ENCODE measurements at regions not wholly inside any gene's neighbourhood (a gene's known extent, or its start where the extent isn't known, plus 50 kb on each side); places are given as distances from the start of the nearest gene placed in this dataset.

- POLR2A ChIA-PET = no interaction called here
- no peak for TF ChIP-seq L3MBTL2 (conservative IDR thresholded peaks at IDR 0.05)
- TF ChIP-seq LEF1 (IDR thresholded peaks at IDR 0.05; ENCODE audit: borderline replicate concordance) = no peak
- TF ChIP-seq NFRKB (IDR thresholded peaks at IDR 0.05) = no peak
- no peak for TF ChIP-seq ZNF384 (IDR thresholded peaks at IDR 0.05)
- no peak for TF ChIP-seq BHLHE40 (IDR thresholded peaks at IDR 0.05; ENCODE audit: borderline replicate concordance)
- TF ChIP-seq ARNT (IDR thresholded peaks at IDR 0.05) = no peak
- no peak for TF ChIP-seq TARDBP (IDR thresholded peaks at IDR 0.05)
- no peak for TF ChIP-seq ELF4 (IDR thresholded peaks at IDR 0.05)
- no peak for TF ChIP-seq FOXM1 (IDR thresholded peaks at IDR 0.05; ENCODE audit: borderline replicate concordance)
- DNase-seq (ENCODE audit: extremely low spot score) = no peak
- CTCF ChIA-PET = interaction anchor here (0.6 to 1.1 kb wide), 2 partner anchors 976 to 1047 kb away, joined by 3 read pairs; no protein-coding TSS in a partner anchor
Measured at GRCh38 chr9:115596021-115596745, 478.2 kb upstream of the TNC start.

DNA sequence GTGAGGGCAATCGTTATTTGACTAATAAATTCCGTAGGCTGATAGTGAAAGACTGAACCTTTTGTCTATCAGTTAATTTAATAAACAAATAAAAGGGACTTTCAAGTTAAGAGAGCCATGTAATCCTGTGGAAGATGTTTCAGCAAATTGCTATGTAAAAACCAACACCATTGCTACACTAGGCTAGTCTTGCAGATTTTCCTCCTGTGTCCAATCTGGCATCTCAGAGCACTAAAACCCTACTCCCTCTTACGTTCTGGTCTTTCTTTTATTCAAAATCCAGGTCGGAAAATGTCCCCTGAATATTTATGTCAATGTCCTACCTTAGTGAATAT, 478.8 kb upstream of the TNC start:
- TF ChIP-seq L3MBTL2 (conservative IDR thresholded peaks at IDR 0.05) (no peak), ARNT (IDR thresholded peaks at IDR 0.05) (no peak), SP1 (IDR thresholded peaks at IDR 0.05) (no peak), TARDBP (IDR thresholded peaks at IDR 0.05) (no peak), ELF4 (IDR thresholded peaks at IDR 0.05) (no peak), HDGF (IDR thresholded peaks at IDR 0.05; ENCODE audit: borderline replicate concordance) (no peak), ZNF384 (IDR thresholded peaks at IDR 0.05) (no peak), NFRKB (IDR thresholded peaks at IDR 0.05) (no peak), BHLHE40 (IDR thresholded peaks at IDR 0.05; ENCODE audit: borderline replicate concordance) (no peak), SUZ12 (IDR thresholded peaks at IDR 0.05) (no peak), FOXM1 (IDR thresholded peaks at IDR 0.05; ENCODE audit: borderline replicate concordance) (no peak), FOXK2 (IDR thresholded peaks at IDR 0.05) (no peak), FOXA1 (IDR thresholded peaks at IDR 0.05) (no peak), CTBP1 (IDR thresholded peaks at IDR 0.05; ENCODE audit: borderline replicate concordance) (no peak), LEF1 (IDR thresholded peaks at IDR 0.05; ENCODE audit: borderline replicate concordance) (no peak)
- TF ChIP-seq, protein P1, sequence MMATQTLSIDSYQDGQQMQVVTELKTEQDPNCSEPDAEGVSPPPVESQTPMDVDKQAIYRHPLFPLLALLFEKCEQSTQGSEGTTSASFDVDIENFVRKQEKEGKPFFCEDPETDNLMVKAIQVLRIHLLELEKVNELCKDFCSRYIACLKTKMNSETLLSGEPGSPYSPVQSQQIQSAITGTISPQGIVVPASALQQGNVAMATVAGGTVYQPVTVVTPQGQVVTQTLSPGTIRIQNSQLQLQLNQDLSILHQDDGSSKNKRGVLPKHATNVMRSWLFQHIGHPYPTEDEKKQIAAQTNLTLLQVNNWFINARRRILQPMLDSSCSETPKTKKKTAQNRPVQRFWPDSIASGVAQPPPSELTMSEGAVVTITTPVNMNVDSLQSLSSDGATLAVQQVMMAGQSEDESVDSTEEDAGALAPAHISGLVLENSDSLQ (IDR thresholded peaks at IDR 0.05) = no peak
- no peak for DNase-seq (ENCODE audit: extremely low spot score)
- ChIA-PET POLR2A (no interaction called here), CTCF (interaction anchor here (0.6 to 1.1 kb wide), 2 partner anchors 975 to 1047 kb away, joined by 3 read pairs; no protein-coding TSS in a partner anchor)

DNA sequence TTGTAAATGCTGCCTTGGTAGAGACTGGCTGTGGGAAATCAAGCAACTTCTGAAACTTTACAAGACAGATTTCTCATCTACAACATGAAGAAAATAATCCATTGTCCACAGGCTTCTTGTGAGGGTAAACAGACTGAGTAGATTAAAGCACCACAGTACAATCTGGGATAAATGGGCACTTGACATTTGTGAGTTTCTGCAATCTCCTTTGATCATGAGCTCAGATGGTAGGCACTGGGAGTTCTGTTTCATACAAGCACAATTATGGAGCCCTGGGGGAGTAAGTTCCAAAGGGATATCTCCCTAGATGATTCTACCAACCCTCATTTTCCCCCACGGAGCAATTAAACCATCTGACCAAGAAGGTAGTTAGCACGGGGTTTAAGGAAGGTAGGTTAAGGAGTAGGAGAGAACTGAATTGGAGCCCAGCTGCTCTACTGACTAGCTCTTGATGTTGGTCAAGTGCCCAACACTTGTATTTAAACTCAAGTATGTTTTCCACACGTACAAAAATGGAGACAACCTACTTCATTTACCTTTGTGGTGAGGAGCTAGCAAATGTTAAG, 479.5 kb upstream of the TNC start:
- no peak for TF ChIP-seq LEF1 (IDR thresholded peaks at IDR 0.05; ENCODE audit: borderline replicate concordance)
- TF ChIP-seq CTBP1 (IDR thresholded peaks at IDR 0.05; ENCODE audit: borderline replicate concordance) = no peak
- TF ChIP-seq, protein P1 (IDR thresholded peaks at IDR 0.05) = no peak
- TF ChIP-seq FOXK2 (IDR thresholded peaks at IDR 0.05) = no peak
- TF ChIP-seq FOXM1 (IDR thresholded peaks at IDR 0.05; ENCODE audit: borderline replicate concordance) = no peak
- no peak for TF ChIP-seq BHLHE40 (IDR thresholded peaks at IDR 0.05; ENCODE audit: borderline replicate concordance)
- TF ChIP-seq FOXA1 (IDR thresholded peaks at IDR 0.05) = no peak
- TF ChIP-seq ZNF384 (IDR thresholded peaks at IDR 0.05) = no peak
- no peak for TF ChIP-seq HDGF (IDR thresholded peaks at IDR 0.05; ENCODE audit: borderline replicate concordance)
- no peak for TF ChIP-seq TARDBP (IDR thresholded peaks at IDR 0.05)
- TF ChIP-seq SUZ12 (IDR thresholded peaks at IDR 0.05) = no peak
- TF ChIP-seq ARNT (IDR thresholded peaks at IDR 0.05) = no peak
- no peak for TF ChIP-seq L3MBTL2 (conservative IDR thresholded peaks at IDR 0.05)
- no peak for TF ChIP-seq ELF4 (IDR thresholded peaks at IDR 0.05)
- TF ChIP-seq NFRKB (IDR thresholded peaks at IDR 0.05) = no peak
- ChIA-PET POLR2A (no interaction called here), CTCF (no interaction called here)
- DNase-seq (ENCODE audit: extremely low spot score) = no peak

- ChIA-PET CTCF (no interaction called here), POLR2A (no interaction called here)
- no peak for DNase-seq (ENCODE audit: extremely low spot score)
- TF ChIP-seq NFRKB (IDR thresholded peaks at IDR 0.05) (no peak), FOXA1 (IDR thresholded peaks at IDR 0.05) (no peak), CTBP1 (IDR thresholded peaks at IDR 0.05; ENCODE audit: borderline replicate concordance) (no peak), ARNT (IDR thresholded peaks at IDR 0.05) (no peak), FOXK2 (IDR thresholded peaks at IDR 0.05) (no peak), SUZ12 (IDR thresholded peaks at IDR 0.05) (no peak), ZNF384 (IDR thresholded peaks at IDR 0.05) (no peak), FOXM1 (IDR thresholded peaks at IDR 0.05; ENCODE audit: borderline replicate concordance) (no peak), TARDBP (IDR thresholded peaks at IDR 0.05) (no peak), HDGF (IDR thresholded peaks at IDR 0.05; ENCODE audit: borderline replicate concordance) (no peak), ELF4 (IDR thresholded peaks at IDR 0.05) (no peak), LEF1 (IDR thresholded peaks at IDR 0.05; ENCODE audit: borderline replicate concordance) (no peak), SP1 (IDR thresholded peaks at IDR 0.05) (no peak), BHLHE40 (IDR thresholded peaks at IDR 0.05; ENCODE audit: borderline replicate concordance) (no peak), L3MBTL2 (conservative IDR thresholded peaks at IDR 0.05) (no peak)
- TF ChIP-seq, protein P1 (IDR thresholded peaks at IDR 0.05) = no peak
Measured at GRCh38 chr9:115598751-115599150, 480.8 kb upstream of the TNC start.

- no peak for DNase-seq (ENCODE audit: extremely low spot score)
- no peak for TF ChIP-seq CTBP1 (IDR thresholded peaks at IDR 0.05; ENCODE audit: borderline replicate concordance)
- TF ChIP-seq ARNT (IDR thresholded peaks at IDR 0.05) = no peak
- no peak for TF ChIP-seq ZNF384 (IDR thresholded peaks at IDR 0.05)
- CTCF ChIA-PET = no interaction called here
- POLR2A ChIA-PET = no interaction called here
Measured at GRCh38 chr9:115599898-115600297, 481.9 kb upstream of the TNC start.

DNA sequence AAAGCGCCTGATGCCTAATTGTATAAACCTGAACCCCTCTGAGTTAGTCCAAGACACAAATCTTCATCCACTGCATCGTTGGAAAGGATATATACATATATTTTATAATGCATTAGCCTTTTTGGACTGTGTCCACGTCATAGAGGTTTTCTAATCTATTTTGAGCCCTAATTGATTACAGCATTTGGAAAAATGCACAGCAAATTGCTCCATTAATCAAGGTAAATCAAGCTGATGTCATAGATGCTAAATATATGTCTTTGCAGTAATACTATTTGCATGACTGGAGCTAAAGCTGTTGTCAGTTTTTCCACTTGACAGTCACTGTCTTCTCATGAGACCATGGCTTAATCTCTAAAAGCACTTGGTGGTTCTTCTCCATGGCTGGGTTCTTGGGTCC, 483.5 kb upstream of the TNC start:
- no peak for DNase-seq (ENCODE audit: extremely low spot score)
- POLR2A ChIA-PET = no interaction called here
- CTCF ChIA-PET = no interaction called here
- TF ChIP-seq LEF1 (IDR thresholded peaks at IDR 0.05; ENCODE audit: borderline replicate concordance) (no peak), FOXA1 (IDR thresholded peaks at IDR 0.05) (no peak), FOXM1 (IDR thresholded peaks at IDR 0.05; ENCODE audit: borderline replicate concordance) (no peak), HDGF (IDR thresholded peaks at IDR 0.05; ENCODE audit: borderline replicate concordance) (no peak), SUZ12 (IDR thresholded peaks at IDR 0.05) (no peak), ELF4 (IDR thresholded peaks at IDR 0.05) (no peak), BHLHE40 (IDR thresholded peaks at IDR 0.05; ENCODE audit: borderline replicate concordance) (no peak), CTBP1 (IDR thresholded peaks at IDR 0.05; ENCODE audit: borderline replicate concordance) (no peak), TARDBP (IDR thresholded peaks at IDR 0.05) (no peak), L3MBTL2 (conservative IDR thresholded peaks at IDR 0.05) (no peak), NFRKB (IDR thresholded peaks at IDR 0.05) (no peak), SP1 (IDR thresholded peaks at IDR 0.05) (no peak), FOXK2 (IDR thresholded peaks at IDR 0.05) (no peak), ZNF384 (IDR thresholded peaks at IDR 0.05) (no peak)
- TF ChIP-seq, protein P1 (IDR thresholded peaks at IDR 0.05) = no peak

Measured in HEK293T (cell line).